ENCODE measurements at regions not wholly inside any gene's neighbourhood (a gene's known extent, or its start where the extent isn't known, plus 50 kb on each side); places are given as distances from the start of the nearest gene placed in this dataset.

- no peaks in the 10 kb centered on the region for H3K36me3 ChIP-seq
- H3K27me3 ChIP-seq (ENCODE audit: low read depth), result no peaks in the 10 kb centered on the region
- no peak for DNase-seq
- H3K4me1 ChIP-seq, result peaks cover 5% of the 10 kb centered on the region
- no peak overlapping the region for H3K4me3 ChIP-seq
- intact Hi-C loops (cut with micrococcal nuclease), result no loop called here
- no peak for TF ChIP-seq CTCF (IDR thresholded peaks at IDR 0.05; ENCODE audit: borderline replicate concordance)
- no peaks in the 10 kb centered on the region for H3K9me3 ChIP-seq (replicated peaks)
- no peak overlapping the region for H3K27ac ChIP-seq (replicated peaks)
Observed at GRCh38 chr11:19378814-19379213, 138.1 kb upstream of the E2F8 start.

GRCh38 chr11:19377881-19378280 lies 137.1 kb upstream of the E2F8 start:
- H3K27me3 ChIP-seq (ENCODE audit: low read depth), result no peaks in the 10 kb centered on the region
- intact Hi-C loops (cut with micrococcal nuclease), result no loop called here
- H3K4me3 ChIP-seq, result no peak overlapping the region
- no peak overlapping the region for H3K27ac ChIP-seq (replicated peaks)
- TF ChIP-seq CTCF (IDR thresholded peaks at IDR 0.05; ENCODE audit: borderline replicate concordance), result no peak
- peaks cover 5% of the 10 kb centered on the region for H3K4me1 ChIP-seq
- no peaks in the 10 kb centered on the region for H3K36me3 ChIP-seq
- H3K9me3 ChIP-seq (replicated peaks), result no peaks in the 10 kb centered on the region
- no peak for DNase-seq

- DNase-seq, result no peak
- no peak overlapping the region for H3K4me3 ChIP-seq
- no peaks in the 10 kb centered on the region for H3K9me3 ChIP-seq (replicated peaks)
- peaks cover 7% of the 10 kb centered on the region for H3K4me1 ChIP-seq
- H3K27me3 ChIP-seq (ENCODE audit: low read depth), result no peaks in the 10 kb centered on the region
- intact Hi-C loops (cut with micrococcal nuclease), result no loop called here
- no peak overlapping the region for H3K27ac ChIP-seq (replicated peaks)
- no peak for TF ChIP-seq CTCF (IDR thresholded peaks at IDR 0.05; ENCODE audit: borderline replicate concordance)
- no peaks in the 10 kb centered on the region for H3K36me3 ChIP-seq
Observed at GRCh38 chr11:19375440-19375839, 134.7 kb upstream of the E2F8 start.

DNA sequence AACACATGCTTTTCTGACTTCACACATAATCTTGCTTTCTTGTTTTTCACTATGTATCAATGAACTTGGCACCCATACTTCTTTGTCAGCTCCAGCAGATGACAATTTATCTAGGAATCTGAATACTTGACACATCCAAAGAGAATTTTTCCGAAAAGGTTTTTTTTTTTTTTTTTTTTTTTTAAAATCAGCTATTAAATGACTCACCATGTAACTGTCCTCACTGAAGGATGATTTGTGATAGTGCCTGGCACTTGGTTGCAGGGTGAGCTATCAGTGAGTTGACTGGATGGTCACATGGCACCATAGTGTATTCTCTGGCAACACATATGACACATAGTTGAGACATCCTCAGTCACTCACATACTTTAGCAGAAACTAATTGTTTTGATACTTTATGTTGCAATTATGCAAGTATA lies 133.4 kb upstream of the E2F8 start:
- intact Hi-C loops (cut with micrococcal nuclease), result no loop called here
- Histone ChIP-seq H3K27me3 (ENCODE audit: low read depth) (no peaks in the 10 kb centered on the region), H3K36me3 (no peaks in the 10 kb centered on the region), H3K9me3 (replicated peaks) (no peaks in the 10 kb centered on the region), H3K27ac (replicated peaks) (no peak overlapping the region), H3K4me1 (peaks cover 19% of the 10 kb centered on the region), H3K4me3 (no peak overlapping the region)
- TF ChIP-seq CTCF (IDR thresholded peaks at IDR 0.05; ENCODE audit: borderline replicate concordance), result no peak
- no peak for DNase-seq

- Histone ChIP-seq H3K4me3 (no peak overlapping the region), H3K27me3 (ENCODE audit: low read depth) (no peaks in the 10 kb centered on the region), H3K27ac (replicated peaks) (no peak overlapping the region), H3K9me3 (replicated peaks) (no peaks in the 10 kb centered on the region), H3K36me3 (no peaks in the 10 kb centered on the region), H3K4me1 (peaks cover 31% of the 10 kb centered on the region)
- no peak for DNase-seq
- no peak for TF ChIP-seq CTCF (IDR thresholded peaks at IDR 0.05; ENCODE audit: borderline replicate concordance)
- intact Hi-C loops (cut with micrococcal nuclease), result no loop called here
Observed at GRCh38 chr11:19372381-19372780, 131.6 kb upstream of the E2F8 start.
